HG02759 (cell line): ENCODE measurements at regions not wholly inside any gene's neighbourhood (a gene's known extent, or its start where the extent isn't known, plus 50 kb on each side); places are given as distances from the start of the nearest gene placed in this dataset.
"Not testable (repeated sequence)": the region's sequence is repeated elsewhere in the genome, so short reads cannot be mapped to it uniquely, and the experiment has no call there.

Experiments used
- ATAC-seq: cut with Tn5 transposase; IDR thresholded peaks from one replicate; pipeline ENCODE4 v1.9.1; 2021; ENCODE audit warnings: mild to moderate bottlenecking, moderate library complexity; ENCODE audit not compliant: unreplicated experiment

DNA sequence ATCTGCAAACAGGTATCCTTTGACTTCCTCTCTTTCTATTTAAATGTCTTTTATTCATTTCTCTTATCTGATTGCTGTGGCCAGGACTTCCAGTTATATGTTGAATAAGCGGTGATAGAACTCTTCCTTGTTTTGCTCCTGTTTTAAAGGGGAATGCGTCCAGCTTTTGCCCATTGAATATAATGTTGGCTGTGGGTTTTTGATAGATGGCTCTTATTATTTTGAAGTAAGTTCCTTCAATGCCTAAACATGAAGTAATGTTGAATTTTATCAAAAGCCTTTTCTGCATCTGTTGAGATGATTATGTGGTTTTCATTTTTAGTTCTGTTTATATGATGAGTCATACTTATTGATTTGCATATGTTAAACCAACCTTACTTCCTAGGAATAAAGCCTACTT, 300.5 kb upstream of the CTNND2 start:
- ATAC-seq: no peak

DNA sequence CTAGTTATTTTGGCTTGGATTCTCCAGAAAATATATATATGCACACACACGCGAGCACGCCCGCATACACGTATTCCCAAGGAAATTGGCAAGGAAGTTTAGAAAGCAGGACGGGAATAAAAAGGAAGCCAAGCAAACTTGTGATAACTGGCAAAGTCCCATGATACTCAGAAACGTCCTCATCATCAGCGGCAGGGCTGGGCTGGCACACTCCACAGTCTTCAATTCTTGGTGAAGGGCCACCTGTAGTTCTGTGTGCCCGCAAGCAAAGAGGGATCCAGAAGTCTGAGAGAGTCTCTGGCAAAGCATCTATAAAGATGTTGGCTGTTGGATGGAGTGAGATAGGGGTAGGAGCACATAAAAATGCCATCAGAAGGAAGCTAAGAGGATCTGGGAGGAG, 289.3 kb upstream of the CTNND2 start:
- ATAC-seq: no peak

DNA sequence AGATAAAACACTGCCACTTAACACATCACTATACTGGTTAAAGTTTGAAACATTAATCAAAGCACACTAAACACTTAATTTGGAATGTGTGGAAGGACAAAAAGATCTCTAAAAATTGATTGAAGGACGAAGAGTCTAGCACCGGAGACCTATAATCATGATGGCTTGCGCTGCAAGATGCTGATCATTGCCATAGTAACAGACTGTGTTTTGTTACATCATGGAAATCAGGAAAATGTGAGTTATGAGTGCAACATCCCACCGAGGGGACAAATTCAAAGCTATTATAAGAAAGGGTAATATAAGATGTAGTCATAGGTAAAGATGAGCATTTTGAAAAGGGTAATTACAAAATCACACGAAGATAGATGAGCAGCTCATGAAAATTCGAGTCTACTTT, 278.8 kb upstream of the CTNND2 start:
- no peak for ATAC-seq

DNA sequence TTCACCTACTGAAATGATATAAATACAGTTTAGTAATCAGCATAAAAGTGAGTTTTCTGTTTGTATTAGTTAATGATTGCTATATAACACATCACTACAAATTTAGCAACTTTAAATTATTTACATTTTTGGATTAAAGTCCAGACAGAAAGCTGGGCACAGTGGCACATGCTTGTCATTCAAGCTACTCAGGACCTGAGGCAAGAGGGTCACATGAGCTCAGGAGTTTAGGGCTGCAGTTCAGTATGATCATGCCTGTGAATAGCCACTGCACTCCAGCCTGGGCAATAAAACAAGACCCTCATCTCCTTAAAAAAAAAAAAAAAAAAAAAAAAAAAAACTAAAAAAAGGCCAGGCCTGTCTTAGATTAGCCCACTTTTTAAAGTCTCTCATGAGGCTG, 273.6 kb upstream of the CTNND2 start:
- ATAC-seq: no peak

DNA sequence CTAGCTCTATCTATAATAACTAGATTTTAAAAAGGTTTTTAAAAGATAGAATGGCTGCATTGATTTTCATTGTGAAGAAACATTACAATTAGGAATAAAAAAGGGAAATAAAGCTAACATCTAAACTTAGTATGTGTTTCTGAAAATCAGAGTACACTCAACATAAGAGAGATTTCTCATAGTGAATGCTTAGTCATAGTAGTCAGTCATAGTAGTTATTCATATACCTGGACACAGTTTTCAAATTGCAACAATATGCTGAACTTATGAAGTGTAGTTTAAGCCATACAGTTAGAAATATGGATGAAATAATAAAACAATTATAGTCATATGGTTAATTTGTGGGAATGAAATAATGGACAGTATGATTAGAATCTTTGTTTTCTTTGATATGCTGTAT, 273.0 kb upstream of the CTNND2 start:
- no peak for ATAC-seq

DNA sequence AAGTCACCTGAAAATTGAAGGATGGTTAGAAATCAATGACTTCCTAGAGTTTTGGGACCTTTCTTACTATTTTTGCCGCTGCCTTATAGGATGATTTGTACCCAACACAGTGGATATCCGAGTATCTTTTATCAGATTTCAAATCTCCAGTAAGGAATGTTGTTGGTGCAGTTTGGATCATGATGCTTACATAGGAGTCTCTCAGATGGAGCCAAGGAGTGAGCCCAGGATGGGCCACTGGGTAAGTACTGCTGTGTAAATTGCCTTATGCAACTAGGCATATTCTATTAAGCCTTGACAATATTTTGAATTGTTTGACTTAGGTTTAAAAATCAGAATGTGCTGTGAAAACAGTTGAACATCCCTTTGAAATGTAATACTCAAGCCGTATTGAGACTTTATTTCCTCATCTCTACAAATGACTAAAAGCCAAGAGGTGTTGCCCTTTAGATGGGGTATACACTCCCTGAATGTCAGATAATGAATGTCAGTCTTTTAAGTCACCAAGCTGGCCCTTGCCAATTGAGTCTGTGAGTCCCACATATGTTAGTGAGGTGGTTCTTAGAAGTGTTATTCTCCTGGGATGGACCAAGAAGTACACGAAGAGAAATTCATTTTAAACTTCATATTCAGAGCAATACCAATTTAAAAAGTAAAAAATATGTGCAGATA, 271.8 kb upstream of the CTNND2 start:
- no peak for ATAC-seq

DNA sequence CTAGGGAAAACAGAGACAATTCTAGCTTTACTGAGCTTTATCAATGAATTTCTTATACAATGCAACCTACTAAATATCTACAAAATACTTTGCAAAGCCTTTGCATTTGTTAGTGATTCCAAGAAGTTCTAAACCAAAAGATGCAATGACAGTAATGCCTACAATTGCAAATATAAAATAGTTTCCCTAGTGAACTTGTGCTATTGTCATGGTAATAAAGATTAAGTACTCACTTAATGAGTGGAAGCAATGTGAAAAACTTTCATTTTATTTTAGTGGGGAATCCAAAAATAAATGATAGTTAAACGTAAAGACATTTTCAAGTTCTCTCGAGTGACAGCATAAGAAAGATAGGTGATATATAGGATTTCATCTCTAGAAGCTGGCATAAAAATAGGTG, 270.5 kb upstream of the CTNND2 start:
- no peak for ATAC-seq

DNA sequence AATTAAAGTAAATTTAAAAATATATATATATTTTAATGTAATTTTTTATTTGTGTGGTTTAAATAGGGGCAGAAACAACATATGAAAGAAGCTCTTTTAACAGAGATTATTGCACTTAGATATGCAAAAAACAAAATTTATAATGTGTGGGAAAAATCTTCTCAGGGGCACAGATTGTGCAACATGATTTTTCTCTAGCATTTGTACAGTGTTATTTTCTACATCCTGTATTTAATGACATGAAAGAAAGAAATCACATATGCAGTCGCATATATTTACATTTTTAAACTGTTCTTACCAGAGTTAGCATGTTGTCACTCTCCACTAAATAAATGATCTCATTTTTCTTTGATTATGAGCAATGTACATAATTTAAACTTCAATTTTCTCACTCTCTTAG, 265.3 kb upstream of the CTNND2 start:
- ATAC-seq: no peak

DNA sequence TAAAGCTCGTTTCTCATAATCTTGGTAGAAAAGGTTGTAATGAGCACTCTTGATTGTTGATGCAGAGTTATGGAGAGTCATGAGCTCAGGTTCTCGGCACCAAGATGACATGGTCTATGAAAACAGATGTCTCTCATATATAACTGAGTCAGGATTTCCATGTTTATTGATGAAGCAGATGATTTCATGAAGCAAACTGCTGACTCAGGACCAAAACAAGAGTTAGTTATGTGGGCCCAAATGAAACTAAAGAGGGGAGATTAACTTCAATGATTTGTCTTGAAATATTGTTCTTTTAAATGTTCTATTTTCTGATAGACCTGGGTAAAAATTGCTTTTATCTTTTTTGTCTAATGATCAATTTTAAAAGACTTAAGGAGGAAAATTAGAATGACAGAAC, 258.6 kb upstream of the CTNND2 start:
- no peak for ATAC-seq

DNA sequence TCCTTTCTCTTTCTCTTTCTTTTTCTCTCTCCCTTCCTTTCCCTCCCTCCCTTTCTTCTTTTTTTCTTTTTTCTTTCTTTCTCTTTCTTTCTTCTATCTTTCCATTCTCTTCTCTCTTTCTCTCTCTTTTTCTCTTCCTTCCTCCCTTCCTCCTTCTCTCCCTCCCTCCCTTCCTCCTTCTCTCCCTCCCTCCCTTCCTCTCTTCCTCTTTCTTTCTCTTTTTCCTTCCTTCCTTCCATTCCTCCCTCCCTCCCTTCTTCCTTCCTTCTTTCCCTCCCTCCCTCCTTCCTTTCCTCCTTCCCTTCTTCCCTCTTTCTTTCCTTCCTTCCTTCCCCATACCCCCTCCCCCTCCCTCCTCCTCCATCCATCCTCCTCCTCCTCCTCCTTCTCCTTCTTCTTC, 243.3 kb upstream of the CTNND2 start:
- ATAC-seq: no peak

DNA sequence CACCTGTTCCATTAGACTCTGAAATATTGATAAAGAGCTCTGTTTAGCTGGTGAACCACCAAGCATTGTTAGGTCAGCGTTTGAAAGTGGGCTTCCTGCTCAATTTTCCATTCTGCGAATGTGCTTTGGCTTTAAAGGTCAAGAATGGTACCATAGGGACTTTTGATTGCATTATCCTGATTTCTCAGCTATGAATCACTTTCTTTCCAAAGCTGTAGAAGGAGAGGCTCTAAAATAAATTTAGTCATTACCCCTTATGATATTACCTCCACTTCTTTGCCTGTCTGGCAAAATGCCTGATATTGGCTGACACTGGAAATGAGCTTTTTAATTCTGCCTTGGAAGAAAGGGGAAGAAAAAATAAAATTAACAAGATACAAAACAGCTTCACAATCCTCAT, 237.2 kb upstream of the CTNND2 start:
- ATAC-seq: no peak

DNA sequence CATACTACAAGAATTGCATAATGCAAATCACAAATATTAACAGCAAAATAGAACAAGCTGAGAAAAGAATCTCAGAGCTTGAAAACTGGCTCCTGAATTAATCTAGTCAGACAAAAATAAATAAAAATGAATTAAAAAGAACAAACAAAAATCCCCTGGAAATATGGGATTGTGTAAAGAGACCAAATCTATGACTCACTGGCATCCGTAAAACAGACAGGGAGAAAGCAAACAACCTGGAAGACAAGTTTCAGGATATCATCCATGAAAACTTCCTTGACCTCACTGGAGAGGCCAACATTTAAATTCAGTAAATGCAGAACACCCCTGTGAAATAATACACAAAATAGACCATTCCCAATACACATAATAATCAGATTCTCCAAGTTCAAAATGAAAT, 229.3 kb upstream of the CTNND2 start:
- ATAC-seq: no peak

DNA sequence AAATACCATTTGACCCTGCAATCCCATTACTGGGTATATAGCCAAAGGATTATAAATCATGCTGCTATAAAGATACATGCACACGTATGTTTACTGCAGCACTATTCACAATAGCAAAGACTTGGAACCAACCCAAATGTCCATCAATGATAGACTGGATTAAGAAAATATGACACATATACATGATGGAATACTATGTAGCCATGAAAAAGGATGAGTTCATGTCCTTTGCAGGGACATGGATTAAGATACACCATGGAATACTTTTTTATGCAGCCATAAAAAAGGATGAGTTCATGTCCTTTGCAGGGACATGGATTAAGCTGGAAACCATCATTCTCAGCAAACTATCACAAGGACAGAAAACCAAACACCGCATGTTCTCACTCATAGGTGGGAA, 226.8 kb upstream of the CTNND2 start:
- not testable (repeated sequence) for ATAC-seq

DNA sequence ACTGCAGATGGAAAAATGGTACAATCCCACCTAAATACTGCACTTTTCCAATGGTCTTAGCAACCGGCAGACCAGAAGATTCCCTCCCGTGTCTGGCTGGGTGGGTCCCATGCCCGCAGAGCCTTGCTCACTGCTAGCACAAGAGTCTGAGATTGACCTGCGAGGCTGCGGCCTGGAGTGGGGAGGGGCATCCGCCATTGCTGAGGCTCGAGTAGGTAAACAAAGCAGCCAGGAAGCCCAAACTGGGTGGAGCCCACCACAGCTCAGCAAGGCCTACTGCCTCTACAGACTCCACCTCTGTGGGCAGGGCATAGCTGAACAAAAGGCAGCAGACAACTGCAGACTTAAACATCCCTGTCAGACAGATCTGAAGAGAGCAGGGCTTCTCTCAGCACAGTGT, 221.6 kb upstream of the CTNND2 start:
- no peak for ATAC-seq

DNA sequence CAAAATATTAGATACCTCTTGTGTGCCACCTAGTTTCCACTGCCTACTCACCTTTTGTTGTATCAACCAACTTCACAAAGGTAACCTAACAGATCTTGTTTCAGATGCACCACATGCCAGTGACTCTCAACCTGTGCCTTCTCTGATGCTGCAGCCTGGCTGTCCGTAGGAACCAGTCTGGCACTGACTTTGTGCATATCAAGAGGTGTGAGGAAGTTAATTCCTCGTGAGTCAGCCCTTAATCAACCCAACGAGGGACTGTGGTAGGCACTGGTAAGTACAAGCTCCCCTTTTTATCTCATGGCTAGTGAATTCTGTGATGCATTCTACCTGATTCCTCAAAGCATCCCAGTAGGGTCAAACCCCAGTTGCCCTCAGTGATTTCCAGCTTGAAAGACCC, 215.4 kb upstream of the CTNND2 start:
- no peak for ATAC-seq

DNA sequence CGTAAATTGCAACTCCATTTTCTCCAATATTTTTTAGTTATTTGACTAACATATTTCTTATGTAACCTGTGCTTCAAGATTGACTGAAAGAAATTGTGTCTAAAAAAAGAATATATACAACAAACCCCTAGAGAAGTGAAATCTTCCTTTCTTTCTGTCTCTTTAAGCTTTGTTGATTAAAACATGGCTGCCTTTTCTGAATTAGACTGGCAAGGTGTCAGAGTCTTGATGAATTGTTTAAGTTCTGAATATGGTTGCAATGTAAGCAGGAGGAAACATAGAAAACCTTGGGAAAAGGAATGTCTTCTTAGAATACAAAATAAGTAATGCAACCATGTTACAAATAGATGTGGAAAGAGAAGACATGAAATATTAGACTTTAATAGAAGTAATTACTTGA, 209.8 kb upstream of the CTNND2 start:
- ATAC-seq: no peak

DNA sequence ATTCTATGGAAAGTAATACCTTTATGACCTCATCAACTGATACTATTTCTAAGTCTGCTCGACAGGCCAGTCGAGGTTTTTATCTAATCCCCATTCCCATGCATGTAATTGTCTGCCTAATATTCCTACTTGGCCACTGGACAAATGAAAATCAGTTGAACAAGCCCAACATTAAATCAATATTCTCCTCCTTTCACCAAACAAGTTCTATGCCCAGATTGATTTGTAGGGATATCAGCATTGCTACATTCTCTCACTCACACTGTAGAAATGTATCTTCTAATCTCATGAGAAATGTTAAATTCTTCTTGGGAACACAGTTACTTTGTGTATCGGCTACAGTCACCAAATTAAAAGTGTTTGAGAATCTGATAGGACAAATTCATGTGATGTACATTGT, 208.8 kb upstream of the CTNND2 start:
- ATAC-seq: no peak

DNA sequence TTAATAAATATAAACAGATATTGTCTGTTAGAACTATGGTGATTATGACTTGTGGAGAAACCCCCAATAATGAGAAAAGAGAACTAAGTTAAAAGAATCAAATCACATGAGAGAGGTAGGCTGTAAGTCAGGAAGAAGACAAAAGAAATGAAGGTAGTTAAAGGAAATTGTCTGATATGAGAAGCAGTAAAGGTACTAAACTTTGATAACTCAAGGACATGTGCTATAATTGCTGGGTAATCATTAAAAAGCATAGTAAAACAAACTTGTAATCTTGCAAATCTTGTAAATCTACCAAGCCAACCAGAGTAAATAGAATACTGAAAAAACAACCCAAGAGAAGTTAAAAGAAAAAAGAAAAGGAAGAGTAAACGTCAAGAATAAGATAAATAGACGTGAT, 207.0 kb upstream of the CTNND2 start:
- ATAC-seq: no peak

DNA sequence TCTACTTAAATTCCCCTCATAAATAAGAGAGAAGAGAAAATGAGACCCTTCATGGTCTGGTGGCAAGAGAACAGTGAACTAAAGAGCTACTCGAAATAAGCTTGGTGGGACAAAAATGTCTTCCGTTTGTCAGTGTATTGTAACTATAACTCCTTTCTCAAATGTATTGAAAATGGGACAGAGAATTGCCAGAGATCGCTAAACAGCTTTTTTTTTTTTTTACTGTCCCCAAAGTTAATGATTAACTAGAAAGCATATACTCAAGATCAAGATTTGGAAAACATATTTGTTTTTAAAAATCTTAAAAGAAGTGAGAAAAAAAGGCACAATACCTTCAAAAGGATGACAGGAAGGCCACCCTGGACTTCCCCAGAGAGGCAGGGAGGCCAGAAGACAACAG, 206.4 kb upstream of the CTNND2 start:
- ATAC-seq: no peak

DNA sequence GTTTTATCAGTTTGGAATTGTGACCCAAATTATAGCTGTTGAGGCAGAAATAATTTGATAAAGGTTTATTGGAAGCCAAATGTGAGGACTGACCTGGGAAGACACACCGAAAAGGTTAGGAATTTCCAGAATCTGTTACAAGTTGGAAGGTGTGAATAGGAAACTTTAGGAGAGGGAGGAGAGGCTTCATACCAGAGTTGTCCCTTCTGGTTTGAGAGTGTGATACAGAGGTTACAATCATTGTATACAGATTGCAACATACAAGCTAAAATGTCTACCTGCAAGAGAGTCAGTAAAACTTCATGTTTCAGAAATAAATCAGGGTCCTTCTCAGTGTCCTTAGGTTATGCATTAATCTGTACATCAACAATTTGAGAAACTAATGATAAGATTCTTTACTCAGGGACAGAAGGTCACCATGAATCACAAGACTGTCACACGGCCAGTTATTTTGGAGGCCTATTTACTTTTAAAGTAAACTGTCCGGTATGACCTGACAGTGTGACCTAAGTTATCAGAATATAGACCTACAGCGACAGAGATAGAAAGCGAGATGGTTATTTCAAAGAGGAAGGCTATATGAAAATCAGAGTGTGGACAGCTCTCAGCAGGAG, 204.9 kb upstream of the CTNND2 start:
- no peak for ATAC-seq

DNA sequence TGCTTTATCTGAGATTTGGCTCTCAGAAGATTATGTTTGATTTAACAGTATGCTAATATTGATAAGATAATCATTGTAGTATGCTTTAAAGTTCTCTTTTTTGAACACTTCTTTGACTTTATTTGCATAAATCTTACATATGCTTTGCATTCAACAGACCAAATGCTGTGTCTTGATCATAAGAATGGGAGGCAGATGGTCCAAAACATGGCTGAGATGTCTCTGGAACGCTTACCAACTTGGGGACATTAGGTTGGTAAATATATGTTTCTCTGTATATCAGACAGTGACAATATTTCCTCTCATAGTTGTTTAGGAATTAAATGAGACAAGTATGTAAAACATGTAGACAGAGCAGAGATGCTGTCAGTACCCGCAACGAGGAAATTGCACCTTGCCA, 197.9 kb upstream of the CTNND2 start:
- ATAC-seq: no peak

DNA sequence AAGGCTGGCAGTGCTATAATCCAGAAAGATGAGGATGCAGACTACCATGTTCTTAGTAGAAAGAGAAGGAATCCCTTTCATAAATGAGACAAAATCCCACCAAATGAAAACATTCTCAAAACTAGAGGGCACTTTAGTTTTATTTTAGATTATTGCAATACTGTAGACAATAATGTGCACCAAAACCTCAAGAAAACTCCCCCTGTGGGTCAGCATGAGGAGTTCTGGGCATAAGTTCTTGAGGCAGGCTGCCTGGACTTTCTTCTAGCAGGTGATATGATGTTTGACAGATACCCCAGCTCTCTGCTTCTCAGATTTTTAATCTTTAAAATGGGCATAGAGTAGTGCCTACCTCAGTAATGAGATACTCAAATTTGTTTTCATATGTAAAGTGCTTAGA, 196.3 kb upstream of the CTNND2 start:
- no peak for ATAC-seq

DNA sequence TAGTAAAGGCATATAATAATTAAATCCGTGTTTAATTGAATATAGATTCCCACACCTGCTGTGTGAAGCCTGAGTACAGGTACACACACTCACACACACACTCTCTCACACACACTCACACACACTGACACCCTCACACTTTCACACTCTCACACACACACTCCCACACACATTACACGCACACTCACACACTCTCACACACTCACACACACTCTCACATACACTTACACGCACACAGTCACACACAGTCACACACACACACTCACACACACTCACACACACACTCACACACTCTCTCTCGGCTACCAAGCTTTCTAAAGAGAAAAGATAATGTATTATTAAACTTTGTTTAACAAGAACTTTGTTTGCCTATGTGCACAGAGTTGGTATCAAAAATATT, 195.1 kb upstream of the CTNND2 start:
- ATAC-seq: no peak
